HS-5 (cell line): ENCODE measurements at regions not wholly inside any gene's neighbourhood (a gene's known extent, or its start where the extent isn't known, plus 50 kb on each side); places are given as distances from the start of the nearest gene placed in this dataset.
A peak's percentile ranks its signal among the peaks of the same experiment; 100 is the strongest.

Experiments
- DNase-seq: peaks from one replicate; pipeline ENCODE4 v3.0.0-alpha.2; 2012; ENCODE audit warnings: low read depth

DNA sequence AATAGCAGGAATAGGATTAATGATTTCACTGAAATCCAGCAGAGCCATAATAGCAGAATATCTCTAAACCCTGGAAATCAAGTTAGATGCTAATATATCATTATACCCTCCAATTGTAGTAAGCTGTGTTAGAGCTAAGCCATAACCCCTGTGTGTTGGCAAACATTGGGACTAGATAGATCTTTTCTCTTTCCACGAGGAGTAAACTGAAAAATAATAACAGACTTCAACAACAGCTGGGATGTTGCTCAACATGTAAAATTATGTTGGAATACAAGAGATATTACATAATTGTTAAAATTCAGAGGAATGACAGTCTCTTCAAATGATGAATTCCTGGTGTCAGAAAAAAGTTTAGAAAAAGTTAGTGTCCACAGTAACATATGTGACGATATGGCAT lies 383.8 kb downstream of the SNAPC1 start:
- DNase-seq = no peak

DNA sequence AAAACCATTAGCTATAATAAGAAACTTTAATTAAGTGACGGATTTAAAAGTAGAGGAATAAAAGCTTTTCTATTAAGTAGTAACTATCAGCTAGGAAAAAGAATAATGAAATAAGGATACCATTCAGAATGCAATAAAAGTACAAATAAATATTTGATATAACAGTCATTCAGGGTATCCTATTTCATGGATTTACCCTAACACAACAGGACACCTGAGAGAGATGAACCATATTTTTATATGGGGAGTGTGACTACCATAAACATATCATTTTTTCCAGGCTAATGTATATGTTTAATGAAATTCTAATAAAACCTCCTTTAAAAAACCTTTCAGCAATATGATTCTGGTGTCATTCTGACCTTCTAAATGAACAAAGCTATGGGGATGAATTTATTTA lies 393.8 kb downstream of the SNAPC1 start:
- DNase-seq = no peak

DNA sequence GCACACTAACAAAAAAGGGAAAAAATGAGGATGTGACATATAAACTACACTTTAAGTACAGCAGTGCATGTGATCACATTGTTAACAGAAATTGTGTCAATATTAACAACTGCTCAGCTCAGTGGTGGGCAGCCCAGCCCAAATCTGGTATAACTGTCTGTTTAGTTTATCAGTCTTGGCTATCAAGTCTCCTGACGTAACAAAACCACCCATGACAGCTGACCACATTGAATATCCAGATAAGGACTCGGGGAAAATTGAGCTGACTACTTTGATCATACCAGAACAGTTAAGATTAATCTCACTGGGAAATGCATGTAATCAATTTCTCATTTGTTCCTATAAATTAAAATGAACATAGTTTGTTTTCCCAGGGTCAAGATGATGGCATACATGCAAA lies 396.6 kb downstream of the SNAPC1 start:
- no peak for DNase-seq

DNA sequence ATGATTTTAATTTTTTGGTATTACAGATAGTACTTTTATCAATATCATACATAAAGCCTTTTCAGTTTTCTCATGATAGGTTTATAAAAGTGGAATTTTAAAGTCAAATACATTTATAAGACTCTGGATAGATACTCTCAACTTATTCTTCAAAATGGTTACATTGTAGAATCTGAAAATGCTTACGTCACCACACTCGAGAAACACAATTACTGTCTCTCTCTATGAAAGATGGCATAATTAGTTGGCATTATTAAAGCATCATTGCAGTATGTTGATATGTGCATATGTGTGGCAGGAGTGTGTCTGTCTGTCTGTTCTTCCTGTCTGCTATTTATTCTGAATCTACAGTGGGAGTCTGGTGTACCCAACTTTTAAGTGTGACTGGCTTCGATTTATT lies 397.1 kb downstream of the SNAPC1 start:
- DNase-seq = no peak

DNA sequence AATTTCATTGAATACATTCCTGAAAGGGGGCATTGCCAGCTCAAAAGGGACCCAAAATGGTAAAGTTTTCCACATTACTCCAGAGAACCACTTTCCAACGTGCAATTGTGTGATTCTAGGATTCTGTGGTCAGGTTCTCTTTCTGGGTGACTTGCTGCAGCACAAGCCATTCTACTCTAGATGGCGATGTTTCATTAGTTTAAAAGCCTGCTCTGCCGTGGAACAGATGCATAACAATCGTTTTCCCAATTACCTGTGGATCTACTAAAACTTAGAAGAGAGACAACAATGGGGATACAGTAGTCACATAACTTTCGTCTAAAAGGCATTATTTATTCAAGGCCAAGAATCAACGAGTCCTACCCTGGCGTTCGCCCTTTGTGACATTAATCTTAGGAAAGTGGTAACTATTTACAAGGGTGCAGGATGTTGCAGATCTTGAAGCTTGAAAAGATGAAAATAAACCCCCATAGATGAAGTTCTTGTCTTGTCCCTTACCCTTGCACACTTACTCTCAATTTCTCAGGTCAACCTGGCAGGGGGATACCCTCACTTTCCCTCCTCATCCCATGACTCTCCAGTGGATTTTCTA lies 400.9 kb downstream of the SNAPC1 start:
- no peak for DNase-seq

DNA sequence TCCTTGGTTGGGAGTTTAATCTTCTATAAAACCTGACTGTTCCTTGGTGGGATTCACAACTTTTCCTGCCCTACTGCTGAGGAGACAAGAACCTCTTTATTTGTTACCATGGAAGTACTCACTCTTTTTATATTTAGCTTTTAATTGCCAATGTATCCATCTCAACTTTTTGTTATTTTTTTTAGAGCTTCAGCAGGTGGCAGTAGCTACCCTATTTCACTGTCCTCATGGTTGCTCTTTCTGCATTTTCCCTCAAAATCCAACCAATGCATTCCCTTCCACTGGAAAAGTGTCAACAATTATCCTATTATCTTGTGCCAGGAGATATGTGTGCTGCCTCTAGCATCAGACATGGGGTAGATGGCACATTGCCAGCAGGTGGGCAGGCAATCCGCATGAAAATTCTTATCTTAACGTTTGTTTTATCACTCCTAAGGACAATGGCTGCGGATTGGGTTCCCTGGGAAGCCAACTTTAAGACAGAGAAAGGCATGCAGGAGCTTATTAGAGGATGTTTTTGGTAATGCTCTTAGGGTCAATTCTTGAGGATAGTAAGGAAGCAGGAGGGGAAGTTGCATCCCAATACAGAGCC lies 406.4 kb downstream of the SNAPC1 start:
- DNase-seq = no peak

DNA sequence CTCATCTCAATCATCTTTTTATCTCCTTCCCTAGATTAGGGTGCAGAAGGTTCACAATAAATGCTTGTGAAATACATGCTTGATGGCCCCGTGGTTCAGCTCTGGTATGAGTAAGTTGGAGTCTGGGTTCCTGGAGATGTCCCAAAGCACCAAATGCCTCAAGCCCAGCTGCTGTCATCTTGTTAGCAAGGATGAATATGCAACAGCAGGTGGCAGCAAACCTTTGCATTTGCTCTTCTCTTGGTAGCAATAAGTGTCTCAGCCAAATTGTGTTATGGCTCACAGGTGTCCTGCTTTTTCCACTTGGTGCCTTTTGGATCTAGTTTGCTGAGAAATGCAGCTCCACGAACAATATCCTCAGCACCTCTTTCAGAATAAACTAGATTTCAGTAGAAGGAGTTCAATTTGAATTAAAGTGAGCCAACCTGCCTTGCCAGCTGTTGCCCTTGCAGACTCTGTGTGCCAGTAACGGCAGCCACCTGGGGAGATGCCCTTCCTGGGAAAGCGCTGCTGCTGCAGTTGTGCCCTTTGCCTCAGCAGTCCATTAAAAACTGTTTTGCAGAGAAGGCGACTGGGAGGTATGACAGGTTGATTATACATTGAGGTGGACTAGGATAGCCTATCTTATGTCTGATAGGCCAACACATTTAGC lies 417.3 kb downstream of the SNAPC1 start:
- DNase-seq = peak; percentile 40

DNA sequence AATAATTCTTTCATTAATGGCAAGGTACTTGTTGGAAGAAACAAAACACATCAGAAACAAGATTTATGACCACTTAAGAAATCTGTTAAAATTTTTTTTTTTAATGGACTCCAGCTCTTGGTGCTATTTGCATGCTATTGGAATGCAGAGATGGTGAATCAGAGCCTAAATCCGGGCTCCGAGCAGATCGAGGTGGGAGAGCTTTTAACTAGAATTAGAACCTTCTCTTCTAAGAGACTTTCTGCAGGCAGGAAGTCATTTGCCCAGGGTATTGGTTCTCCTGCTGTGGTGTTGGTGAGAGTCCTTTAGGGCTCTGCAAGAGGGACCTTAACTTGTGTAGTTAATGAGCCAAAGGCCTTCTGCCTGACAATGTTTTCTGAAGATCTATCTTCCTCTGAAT lies 419.4 kb downstream of the SNAPC1 start:
- DNase-seq = no peak

DNA sequence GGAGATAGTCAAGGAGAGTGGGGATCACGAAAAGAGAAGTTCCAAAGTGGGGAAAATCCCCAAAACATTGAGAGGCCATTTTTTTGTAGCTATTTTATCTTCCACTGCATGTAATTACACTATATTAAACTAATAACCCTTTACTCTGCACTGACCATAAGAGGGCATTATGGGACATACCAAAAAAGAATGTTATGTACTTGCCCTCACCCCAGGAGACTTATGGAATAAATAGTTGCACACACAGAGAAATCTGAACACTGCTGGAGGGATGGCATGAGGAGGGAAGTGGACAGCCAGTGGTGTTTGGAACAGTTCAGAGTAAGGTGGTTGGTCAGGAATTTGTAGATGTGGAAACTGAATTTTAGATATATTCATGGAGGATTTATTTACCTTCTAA lies 422.9 kb downstream of the SNAPC1 start:
- DNase-seq = no peak

DNA sequence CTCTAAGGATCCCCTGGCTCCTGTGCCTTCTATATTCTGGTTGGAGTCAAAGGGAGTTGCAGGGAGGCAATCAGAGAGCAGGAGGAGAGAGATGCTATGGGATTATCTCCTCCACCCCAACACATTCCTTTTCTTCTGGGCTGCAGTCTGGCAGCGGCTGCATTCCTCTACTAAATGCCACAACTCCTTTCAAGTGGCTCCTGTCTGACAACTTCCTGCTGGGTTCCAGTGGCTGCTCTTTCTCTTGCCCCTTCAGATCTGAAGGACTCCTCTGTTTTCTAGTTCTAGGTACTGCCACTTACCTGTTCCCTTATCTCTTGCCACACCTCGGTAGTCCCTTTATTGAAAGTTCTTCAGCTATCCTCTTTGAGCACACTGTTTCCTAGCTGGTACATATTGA lies 425.0 kb downstream of the SNAPC1 start:
- DNase-seq = no peak

DNA sequence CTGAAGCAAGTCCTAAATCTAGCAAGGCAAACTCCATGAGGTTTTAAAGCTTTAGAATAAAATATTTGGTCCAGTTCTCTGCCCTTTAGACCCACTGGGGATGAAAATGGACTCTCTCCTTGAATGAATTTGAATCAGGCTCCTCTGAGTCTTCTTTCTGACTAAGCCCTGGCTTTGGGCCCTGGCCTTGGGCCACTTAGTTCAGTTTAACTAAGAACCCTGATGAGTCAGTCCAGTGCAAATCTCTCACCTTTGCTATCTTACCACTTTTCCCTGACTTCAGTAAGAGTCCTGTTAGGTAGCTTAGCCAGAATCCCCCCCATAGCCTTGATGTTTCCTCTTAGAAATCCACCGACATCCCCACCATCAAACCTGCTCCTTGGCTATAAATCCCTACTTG lies 427.5 kb downstream of the SNAPC1 start:
- DNase-seq = no peak

DNA sequence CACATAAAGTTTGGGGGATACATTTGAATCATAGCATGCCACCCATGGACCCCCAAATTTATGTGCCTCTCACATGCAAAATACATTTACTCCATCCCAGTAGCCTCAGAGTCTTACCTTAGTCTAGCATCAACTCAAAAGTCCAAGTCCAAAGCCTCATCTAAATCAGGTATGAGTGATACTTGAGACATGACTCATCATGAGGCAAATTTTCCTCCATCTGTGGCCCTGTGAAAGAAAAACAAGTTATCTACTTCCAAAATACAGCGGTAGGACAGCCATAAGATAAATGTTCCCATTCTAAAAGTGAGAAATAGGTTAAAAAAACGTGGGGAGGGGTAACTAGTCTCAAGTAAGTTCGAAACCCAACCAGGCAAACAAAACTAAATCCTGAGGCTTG lies 444.2 kb downstream of the SNAPC1 start:
- DNase-seq = no peak

DNA sequence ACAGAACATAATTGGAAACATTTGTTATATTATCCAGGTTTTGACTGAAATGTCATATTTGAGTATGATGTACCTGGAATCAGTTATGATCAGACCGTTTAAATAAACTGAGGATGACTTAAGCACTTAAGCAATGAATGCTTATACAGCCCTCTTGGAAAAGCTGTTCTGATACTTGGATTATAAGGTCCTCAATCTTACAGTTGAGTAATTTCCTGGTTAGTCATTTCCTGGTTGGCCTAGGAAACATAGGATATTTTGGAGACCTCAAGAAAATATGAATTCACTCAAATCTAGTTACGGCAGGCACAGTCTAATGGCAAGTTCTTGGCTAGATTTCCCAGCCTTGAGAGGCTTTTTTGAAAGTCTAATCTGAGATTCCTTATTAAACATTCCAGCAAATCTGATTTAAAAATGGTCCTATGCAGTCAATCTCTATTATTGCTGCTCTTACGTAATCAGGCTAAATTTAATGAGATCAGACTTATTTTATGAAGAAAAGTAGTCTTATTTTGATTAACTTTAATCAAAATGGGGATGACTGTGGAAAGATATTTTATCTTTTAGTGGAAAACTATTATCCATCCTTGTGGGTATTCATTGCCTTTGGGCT lies 447.2 kb downstream of the SNAPC1 start:
- peak; percentile 73 for DNase-seq

DNA sequence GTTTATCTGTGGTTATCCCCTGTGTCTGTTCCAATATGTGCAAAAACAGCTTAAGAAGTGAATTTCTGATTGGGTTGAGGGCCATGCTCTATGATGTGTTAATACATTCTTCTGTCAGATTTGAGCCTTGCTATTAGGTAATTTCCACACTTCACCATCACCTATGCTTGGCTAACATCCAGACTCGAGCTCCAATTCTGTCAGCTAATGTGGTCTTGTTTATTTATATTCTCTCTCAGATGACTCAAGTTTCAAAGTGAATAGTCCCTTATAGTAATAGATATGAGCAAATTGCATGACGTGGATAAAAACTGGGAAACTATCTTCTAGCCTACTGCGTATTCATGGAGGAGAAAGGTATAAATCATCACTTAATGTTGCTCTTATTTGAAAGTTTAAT lies 451.3 kb downstream of the SNAPC1 start:
- no peak for DNase-seq

DNA sequence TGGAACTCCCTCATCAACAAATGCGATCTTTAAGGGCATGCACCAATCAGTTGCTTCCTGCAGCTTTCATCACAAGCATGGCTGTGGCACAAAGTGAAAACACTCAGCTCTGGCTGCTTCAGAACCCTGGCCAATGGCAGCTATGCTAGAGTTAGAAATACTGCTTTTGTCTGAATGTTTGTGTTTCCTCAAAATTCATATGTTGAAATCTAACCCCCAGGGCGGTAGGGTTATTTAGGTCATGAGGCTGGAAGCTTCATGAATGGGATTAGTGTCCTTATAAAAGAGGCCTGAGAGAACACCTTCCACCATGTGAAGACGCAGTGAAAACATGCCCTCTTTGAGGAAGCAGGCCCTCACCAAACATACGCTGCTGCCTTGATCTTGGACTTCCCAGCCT lies 453.9 kb downstream of the SNAPC1 start:
- DNase-seq = no peak

DNA sequence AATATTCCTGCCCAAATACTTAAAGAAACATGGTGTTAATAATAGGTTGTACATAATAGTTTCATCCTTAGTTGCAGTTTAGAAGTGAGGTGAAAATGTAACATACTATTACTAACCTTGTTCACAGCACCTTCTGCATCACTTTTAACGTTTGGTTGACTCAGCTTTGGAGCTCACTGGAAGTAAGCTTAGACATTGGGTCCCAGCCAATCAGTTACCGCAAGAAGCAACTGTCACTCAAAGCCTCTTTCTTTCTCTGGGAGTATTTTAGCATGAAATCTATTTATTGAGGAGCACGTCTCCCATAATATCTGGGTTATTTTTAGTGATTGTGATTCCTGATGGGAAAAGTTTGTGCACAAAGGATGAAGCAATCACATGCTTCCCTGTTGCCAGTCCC lies 472.6 kb downstream of the SNAPC1 start:
- no peak for DNase-seq

DNA sequence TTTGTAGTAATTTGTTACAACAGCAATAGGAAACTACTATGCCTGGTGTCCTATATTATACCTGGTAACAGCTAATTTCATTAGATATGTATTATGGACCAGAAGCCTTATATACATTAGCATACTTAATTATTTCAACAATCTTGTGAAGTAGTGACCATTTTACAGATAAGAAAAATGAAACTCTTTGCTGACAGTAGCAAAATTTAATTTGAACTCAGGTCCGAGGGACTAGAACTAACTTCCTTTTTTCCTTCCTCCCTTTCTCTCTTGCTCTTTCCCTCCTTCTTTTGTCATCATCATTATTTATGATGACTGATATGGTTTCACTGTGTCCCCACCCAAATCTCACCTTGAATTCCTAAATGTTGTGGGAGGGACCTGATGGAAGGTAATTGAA lies 482.0 kb downstream of the SNAPC1 start:
- no peak for DNase-seq

DNA sequence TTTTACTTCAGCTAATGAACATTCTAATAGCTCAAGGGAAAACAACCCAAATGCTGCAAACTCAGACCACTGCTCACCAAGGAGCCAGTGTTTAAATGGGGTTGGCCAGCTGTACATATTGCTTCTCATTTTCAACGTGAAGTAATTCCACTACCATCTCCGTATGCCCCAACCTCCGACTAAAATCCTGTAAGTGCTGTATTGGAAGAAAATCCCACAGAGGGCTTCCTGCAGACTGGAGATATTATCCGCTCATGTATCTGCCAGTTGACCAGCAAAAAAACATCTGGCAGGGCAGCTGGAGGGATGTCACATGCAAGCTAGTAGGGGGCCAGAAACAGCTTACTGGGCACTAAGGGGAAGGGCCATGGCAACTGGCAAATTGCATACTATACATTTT lies 485.0 kb downstream of the SNAPC1 start:
- DNase-seq = no peak

DNA sequence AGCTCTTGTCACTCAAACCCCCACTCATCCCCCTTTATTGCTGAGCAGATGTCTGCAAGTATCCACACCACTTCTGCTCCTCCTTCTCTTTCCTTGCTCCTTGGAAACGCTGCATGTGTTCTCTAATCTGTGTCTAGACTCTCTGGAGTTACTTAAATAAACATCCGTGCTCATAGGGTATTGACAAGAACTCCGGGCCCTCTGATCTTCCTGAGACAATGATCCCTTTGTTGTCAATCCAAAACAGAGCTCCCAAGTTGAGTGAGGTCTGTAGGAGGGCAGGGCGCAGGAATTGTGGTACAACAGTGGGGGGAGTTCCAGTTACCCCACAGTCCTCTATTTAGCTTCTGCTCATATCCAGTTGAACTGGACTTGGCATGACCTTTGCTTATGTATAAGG lies 489.0 kb downstream of the SNAPC1 start:
- no peak for DNase-seq

DNA sequence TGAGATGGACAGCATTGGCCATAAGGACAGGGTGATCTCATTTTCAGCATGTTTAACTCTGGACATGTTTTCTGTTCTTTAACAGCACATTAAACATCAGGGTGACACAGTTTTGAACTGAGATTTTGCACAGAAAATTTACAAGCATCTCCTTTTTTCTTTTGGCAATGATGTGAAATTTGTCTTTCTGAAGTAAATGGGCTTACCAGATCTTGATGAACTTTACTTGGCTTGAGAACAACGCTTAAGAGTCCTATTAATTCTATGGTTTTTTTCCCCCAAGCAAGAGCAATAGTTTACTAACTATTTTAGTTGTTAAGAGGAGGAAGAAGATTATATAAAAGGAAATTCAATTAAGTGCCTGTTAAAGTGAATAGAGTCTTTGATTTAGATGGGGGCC lies 491.0 kb downstream of the SNAPC1 start:
- no peak for DNase-seq

DNA sequence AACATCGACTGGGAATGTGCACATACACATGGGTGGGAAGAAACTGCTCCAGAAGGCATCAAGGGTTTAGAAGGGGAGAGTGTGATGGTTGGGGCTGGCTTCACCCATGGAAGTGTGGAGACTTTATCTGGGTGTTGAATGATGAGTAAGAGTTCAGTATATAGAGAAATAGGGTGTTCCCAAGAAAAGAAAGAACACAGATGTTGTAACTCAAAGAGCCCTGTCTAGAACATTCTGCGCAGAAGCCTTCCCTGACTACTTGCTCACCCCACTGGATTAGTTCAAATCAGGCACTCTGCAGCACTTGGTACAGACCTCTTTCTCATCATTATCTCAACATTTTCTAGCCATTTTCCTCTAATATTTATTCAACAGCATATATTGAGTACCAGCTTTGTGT lies 491.7 kb downstream of the SNAPC1 start:
- no peak for DNase-seq

DNA sequence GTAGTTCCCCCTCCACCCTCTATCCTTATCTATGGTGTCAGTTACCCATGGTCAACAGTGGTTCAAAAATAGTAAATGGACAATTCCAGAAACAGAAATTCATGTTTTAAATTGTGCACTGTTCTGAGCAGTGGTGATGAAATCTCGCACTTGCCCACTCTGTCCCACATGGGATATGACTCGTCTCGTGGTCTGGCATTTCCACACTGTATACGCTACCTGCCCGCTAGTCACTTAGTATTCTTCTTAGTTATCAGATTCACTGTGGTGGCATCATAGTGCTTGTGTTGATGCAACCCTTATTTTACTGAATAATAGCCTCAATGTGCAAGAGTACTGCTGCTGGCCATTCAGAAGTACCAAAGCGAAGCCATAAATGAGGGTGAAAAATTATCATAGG lies 507.0 kb downstream of the SNAPC1 start:
- no peak for DNase-seq

DNA sequence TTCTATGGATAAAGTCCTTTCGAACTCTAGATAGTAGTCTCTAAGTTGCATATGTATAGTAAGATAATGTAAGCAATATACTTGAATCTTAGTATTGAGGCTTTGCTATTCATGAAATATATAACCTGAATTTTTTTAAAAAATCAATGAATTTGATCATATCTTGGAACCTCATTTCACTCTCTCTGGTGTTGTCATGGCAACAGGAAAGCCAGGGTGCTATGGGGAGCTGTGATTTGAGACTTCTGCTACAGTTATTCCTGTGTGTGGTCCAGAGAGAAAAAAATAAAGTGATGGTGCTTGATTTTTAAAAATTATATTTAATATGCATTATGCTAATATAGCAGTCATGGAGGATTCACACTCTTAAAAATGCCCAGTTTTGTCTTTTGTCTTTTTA lies 508.0 kb downstream of the SNAPC1 start:
- no peak for DNase-seq

DNA sequence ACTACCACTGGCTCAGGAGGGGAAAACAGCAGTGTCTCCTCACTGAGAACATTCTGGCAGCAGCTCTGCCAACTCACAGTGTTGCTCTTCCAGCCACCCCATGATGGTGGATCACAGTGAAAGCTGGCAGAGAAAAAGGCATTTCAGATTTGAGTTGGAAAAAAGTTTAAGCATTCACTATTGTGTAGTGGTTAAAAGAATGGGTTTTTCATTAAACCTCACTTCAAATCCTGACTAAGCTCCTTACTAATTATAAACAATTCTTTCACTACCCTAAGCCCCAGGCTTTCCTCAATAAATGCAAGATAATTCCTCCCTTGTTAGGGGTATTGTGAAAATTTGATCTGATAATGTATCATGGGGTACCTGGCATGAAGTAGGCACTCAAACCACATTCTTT lies 518.1 kb downstream of the SNAPC1 start:
- DNase-seq = no peak
